GM19455 (cell line): ENCODE measurements at regions not wholly inside any gene's neighbourhood (a gene's known extent, or its start where the extent isn't known, plus 50 kb on each side); places are given as distances from the start of the nearest gene placed in this dataset.
A peak's percentile ranks its signal among the peaks of the same experiment; 100 is the strongest.

Experiments used
- ATAC-seq: cut with Tn5 transposase; IDR thresholded peaks from one replicate; pipeline ENCODE4 v1.9.1; 2021; ENCODE audit not compliant: unreplicated experiment

GRCh38 chr13:31049833-31050232 lies 111.9 kb downstream of the HSPH1 start:
- no peak for ATAC-seq

DNA sequence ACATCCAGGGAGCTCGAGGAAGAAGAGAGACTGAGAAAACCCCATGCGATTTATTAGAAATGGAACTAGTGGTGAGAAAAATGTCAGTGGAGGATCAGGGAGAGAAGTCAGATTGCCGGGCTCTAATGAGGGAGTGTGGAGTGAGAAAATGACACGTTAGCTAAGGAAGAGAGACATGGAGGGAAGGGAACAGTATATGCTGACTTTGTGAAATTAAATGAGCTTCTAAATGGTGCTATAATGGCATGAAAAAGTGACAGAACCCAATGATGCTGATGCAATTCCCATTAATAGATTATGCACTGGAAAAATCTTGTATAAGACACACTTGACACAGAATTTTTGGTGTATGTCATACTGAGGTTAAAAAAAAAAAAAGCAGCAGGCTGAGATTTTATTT lies 112.6 kb downstream of the HSPH1 start:
- ATAC-seq, result no peak

DNA sequence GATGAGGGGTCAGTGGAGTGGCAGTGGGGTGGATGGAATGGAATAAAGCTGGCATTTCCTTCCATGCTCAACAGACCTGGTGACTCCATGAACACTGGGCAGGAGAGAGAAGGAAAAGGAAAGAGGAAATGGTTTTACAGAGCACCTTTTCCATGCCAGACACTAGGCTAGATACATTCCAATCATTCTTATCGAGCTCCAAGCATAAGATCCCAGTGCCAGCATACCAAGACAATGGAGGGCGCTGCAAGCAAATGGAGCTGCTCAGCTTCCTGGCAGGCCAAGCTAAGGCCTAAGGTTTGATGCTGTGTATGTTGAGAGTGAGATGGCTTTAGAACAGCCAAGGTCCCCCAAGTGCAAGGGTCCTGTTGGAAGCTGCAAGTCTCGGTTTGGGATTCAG lies 113.2 kb downstream of the HSPH1 start:
- no peak for ATAC-seq

DNA sequence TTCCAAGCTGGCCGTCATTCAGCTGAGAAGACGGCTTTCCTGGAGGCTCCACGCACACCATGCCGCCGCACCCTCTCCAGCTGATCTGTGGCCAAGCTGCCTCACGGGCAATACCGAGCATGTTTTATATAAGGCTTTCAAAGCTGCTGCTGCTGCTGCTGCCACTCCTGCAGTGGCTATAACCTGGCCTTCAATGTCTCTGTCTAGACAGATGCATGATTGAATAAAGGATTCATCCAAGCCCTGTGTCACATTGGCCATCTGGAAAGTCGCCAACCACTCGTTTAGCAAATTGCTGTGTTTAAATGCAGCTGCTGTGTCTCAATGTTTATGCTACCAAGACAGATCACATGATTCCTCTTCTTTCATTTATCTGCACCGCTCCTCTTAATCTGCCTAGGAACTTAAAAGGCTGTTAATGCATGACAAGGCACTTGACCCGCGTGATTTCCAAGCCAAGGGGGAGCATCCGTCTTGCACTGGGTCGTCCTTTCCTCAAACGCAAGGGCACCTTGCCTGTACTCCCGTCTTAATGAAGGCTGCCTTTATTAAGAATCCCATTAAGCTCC lies 114.3 kb downstream of the TEX26 start:
- no peak for ATAC-seq

GRCh38 chr13:31045286-31046081 lies 113.0 kb downstream of the TEX26 start:
- ATAC-seq, result no peak

- ATAC-seq, result peak; percentile 93
Observed at GRCh38 chr13:31044364-31045285, 112.2 kb downstream of the TEX26 start.

DNA sequence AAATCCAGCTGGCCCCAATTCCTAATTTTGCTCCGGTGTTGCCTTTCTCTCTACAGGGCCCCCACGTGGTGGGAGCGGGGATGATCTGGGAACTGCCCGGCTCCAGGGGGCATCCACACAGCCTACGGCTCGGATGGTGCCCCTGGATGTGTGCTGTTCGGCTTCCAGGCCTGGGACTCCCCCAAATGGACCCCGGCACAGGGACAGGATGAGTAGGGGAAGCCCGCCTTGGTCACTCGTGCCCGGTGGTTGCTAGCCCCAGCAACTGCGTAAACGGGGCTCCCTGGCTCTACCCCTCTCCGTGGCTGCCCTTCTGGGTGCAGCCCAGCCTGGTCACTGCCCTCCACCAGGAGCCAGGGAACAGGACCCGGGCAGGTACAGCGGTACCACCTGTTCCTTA lies 111.5 kb downstream of the TEX26 start:
- ATAC-seq, result no peak

DNA sequence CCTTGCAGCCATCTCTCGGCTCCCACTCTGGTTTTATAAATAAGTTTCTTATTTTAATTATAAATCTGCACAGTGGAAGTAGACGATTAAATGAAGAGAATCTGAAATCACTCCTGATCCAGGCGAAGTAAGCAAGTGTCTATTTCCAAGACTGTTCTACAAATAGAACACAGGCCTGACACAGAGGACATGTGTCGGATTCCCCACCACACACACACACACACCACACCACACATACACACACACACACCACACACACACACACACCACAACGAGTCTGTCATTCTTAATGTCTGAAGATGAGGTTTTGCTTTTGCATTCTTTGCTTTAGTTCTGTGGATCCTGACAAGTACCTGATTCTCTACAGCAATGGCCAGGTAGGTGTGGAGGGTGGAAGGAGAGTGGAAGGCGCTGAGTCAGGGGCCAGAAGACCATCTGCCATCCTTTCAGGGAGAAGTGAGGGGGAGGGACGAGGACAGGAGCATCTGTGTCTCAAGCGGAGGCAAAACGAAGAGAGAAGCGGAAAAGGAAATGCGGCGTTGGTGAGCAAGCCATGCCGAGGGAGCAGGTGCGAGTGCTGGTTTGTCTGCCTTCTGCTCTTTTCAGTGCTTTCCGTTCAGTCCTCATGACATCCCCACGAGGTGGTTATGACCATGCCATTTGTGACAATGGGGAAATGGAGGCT lies 110.2 kb downstream of the TEX26 start:
- ATAC-seq, result no peak

GRCh38 chr13:31042049-31042448 lies 109.6 kb downstream of the TEX26 start:
- no peak for ATAC-seq

DNA sequence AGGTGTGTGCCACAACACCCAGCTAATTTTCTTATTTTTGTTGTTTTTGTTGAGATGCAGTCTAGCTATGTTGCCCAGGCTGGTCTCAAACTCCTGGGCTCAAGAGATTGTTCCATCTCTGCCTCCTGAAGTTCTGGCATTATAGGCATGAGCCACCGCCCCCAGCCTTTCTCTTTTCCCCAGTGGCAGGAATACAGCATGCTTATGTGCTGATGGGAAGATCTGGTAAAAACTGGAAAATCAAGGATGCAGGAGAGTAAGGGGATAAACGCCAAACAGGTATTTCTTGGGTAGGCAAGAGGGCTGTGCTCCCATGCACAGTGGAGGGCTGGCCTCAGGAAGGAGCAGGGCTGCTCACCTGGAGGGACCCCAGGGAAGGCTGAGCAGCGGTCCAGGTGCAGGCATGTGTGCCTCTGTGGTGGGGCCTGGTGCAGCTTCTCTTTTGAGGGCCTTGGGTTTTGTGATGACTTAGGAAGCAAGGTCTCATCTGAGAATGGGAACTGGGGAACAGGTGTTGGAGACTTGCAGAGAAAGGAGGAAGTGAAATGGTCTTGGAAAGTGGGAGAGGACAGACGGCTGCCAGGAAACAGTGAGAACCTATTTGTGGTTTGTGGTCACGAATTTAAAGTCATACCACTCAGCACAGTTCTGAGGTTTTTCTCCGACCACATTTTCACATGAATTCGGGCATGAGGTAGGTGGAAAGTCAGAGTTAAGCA lies 106.5 kb downstream of the TEX26 start:
- ATAC-seq, result peak; percentile 83

DNA sequence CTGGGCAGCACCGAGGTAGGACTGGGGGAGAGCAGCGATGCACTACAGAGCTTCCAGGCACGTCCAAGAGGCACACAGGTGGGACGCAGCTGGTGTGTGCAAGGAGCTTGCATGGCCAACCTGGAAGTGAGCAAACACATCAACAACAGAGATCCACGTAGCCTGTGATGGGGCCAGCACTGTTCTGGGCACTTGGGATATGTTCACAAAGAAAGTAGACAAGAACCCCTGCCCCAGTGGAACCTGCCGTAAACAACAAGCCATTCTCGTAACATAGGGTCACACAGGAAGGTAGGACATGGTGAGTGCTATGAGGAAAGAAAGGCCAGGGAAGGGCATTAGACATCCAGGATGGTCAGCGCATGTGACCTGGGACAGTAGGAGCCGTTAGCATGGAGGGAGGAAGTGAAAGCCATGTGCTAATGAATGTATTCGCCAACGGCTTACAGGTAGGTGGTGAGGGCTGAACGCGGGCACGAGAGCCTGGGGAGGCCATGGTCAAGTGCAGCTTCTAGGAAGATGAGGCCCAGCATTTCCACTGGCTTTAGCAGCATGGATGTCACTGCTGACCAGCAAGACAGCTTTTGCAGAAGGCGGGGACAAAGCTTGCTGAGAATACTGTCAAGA lies 105.5 kb downstream of the TEX26 start:
- ATAC-seq, result no peak

GRCh38 chr13:31036731-31037695 lies 104.6 kb downstream of the TEX26 start:
- no peak for ATAC-seq

DNA sequence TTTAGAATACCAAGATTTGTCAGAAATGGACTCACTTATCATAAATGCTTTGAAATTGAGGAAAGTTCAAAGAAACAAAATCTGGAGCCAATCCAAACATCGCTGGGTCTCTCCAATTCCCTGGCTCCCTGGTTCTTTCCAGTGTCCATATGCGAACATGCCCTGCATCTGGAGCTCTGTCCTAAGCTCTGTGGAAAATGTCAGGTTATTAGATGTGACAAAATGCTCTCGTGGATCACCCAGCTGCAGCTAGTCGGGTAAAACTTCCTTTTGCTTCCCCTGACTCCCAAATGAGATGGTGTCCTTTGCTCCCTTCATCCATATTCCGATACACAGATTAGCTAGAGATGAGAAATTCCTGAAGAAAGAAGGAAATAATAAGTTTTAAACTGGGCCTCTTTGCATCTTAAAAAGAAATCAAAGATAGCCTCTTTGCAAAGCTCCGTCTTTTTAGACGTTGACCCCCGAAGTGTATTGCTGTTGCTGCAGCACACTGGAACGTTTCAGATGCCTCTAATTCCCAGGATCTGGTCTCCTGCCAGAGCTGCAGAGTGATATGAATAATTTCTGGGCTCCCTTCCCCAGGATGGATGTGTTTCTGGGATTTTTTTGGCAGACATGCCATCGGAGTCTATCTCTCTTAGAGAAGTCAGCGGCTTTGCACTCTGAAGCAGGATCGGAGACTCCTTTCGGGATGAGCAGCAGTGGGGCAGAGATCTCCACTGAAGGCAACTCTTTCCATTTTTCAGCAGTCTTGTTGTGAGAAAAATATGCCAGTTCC lies 102.9 kb downstream of the TEX26 start:
- ATAC-seq, result no peak

DNA sequence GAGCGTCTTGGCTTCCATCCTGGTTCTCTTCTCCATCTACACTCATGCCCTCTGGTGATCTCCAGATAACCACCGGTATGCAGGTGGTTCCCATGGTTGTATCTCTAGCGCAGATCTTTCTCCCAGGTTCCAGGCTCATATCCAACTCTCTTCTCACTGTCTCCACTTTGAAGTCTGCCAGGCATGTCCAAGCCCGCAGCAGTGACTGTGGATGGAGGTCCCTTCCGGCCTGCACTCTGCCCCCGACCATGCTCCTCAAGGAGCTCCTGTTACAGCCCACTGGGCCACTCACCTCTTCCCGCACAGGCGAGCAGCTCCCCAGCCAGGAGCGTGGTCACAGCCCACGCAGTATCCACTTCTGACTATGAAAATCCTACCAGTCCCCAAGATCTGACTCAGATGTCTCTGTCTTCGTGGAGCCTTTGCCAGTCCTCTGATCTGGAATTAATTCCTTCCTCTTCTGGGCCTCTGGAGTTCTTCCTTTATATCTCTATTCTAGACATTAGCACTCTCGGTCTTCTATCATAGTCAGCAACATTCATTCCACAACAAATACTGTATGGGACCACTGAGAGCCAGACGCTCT lies 100.2 kb downstream of the TEX26 start:
- ATAC-seq, result no peak

DNA sequence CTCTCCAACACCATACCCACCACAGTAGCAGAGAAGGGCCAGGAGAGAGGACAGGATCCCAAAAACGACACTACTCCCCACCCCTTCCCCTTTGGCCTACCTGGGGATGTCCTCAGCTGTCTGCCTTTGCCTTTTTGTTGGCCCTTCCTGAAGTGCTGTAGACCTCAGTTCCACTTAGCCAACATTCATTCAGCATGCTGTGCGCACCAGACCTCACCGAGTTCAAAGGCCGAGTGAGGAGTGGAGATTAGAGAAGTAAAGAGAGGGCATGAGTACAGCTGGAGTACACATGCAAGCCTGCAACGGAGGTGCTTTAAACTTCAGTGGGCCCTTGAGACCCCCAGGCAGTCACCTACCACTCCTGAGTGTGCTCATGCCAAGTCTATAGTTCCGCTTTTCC lies 99.0 kb downstream of the TEX26 start:
- no peak for ATAC-seq

DNA sequence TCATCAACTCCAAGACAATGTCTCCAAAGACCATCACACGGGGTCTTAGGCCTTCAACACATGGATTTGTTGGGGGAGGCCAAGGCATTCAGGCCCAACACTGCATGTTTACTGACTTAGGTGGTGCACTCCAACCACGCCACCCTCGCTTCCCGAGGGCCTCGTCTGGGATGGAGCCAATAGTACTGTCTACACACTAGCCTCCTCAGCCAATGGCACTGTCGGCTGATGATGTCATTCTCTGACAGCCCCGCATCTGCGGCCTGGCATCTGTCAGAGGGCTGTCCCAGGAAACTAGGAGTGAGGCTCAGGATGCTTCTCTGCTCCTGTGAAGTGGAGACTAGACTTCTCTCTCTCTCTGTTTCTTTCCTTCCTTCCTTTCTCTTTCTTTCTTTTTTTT lies 96.6 kb downstream of the TEX26 start:
- ATAC-seq, result no peak

DNA sequence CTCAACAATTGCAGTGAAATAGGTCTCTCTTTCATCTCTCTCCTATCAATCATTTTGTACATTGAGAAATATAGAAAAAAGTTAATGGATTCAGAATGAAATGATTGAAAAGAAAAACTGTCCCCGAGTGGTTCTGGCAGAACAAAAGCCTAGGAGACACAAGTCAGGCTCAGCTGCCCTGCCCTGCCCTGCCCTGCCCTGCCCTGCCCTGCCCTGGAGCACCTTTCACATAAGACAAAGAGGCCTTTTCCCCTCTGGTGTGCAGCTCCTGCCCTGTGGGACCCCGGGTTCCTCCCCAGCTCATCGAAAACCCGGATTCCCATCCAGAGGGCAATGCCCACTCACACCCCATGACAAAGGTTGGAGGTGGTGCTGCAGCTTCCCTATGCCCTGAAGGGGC lies 94.7 kb downstream of the TEX26 start:
- ATAC-seq, result no peak
